ENCODE measurements at regions not wholly inside any gene's neighbourhood (a gene's known extent, or its start where the extent isn't known, plus 50 kb on each side); places are given as distances from the start of the nearest gene placed in this dataset.

GRCh38 chr6:95071464-95071863 is 505.9 kb upstream of the MANEA start:
- TF ChIP-seq CTCF (IDR thresholded peaks at IDR 0.05; ENCODE audit: low read length) (no peak), EZH2 (IDR thresholded peaks at IDR 0.05; ENCODE audit: borderline replicate concordance, low read length) (no peak)

GRCh38 chr6:95078457-95078856 is 498.9 kb upstream of the MANEA start:
- TF ChIP-seq EZH2 (IDR thresholded peaks at IDR 0.05; ENCODE audit: borderline replicate concordance, low read length) (no peak), CTCF (IDR thresholded peaks at IDR 0.05; ENCODE audit: low read length) (no peak)
- H4K20me1 ChIP-seq (ENCODE audit: insufficient read depth, low read length) = no peaks in the 10 kb centered on the region
- H2AFZ ChIP-seq (ENCODE audit: low read length) = no peak overlapping the region
- no peak overlapping the region for H3K4me3 ChIP-seq (ENCODE audit: low read depth, low read length, poor library complexity, severe bottlenecking)
- H3K36me3 ChIP-seq (ENCODE audit: insufficient read depth, low read length) = no peaks in the 10 kb centered on the region
- no peaks in the 10 kb centered on the region for H3K9me3 ChIP-seq (ENCODE audit: low read length)
- no peaks in the 10 kb centered on the region for H3F3A ChIP-seq (ENCODE audit: insufficient read depth, low read length)
- H3K79me2 ChIP-seq (ENCODE audit: insufficient read depth, low read length) = no peaks in the 10 kb centered on the region
- no peaks in the 10 kb centered on the region for H3K27me3 ChIP-seq (ENCODE audit: insufficient read depth, low read length)
- H3K27ac ChIP-seq (ENCODE audit: low read depth, low read length, poor library complexity, severe bottlenecking) = no peak overlapping the region
- H3K4me2 ChIP-seq (ENCODE audit: low read length) = no peak overlapping the region
- H3K9ac ChIP-seq (ENCODE audit: low read length) = no peak overlapping the region
- H3K9me2 ChIP-seq (ENCODE audit: low read depth, low read length) = no peaks in the 10 kb centered on the region
- no peaks in the 10 kb centered on the region for H3K4me1 ChIP-seq (ENCODE audit: insufficient read depth, low read length, severe bottlenecking)

More at GRCh38 chr6:95071464-95071863, 505.9 kb upstream of the MANEA start:
- Histone ChIP-seq H2AFZ (ENCODE audit: low read length) (no peak overlapping the region), H3K9me2 (ENCODE audit: low read depth, low read length) (no peaks in the 10 kb centered on the region), H3K9me3 (ENCODE audit: low read length) (no peaks in the 10 kb centered on the region), H3K4me1 (ENCODE audit: insufficient read depth, low read length, severe bottlenecking) (no peaks in the 10 kb centered on the region), H4K20me1 (ENCODE audit: insufficient read depth, low read length) (no peaks in the 10 kb centered on the region), H3K4me2 (ENCODE audit: low read length) (no peak overlapping the region), H3K4me3 (ENCODE audit: low read depth, low read length, poor library complexity, severe bottlenecking) (no peak overlapping the region), H3K27me3 (ENCODE audit: insufficient read depth, low read length) (no peaks in the 10 kb centered on the region), H3F3A (ENCODE audit: insufficient read depth, low read length) (no peaks in the 10 kb centered on the region), H3K27ac (ENCODE audit: low read depth, low read length, poor library complexity, severe bottlenecking) (no peak overlapping the region), H3K36me3 (ENCODE audit: insufficient read depth, low read length) (no peaks in the 10 kb centered on the region), H3K79me2 (ENCODE audit: insufficient read depth, low read length) (no peaks in the 10 kb centered on the region), H3K9ac (ENCODE audit: low read length) (no peak overlapping the region)

GRCh38 chr6:95081231-95081630 is 496.1 kb upstream of the MANEA start:
- no peaks in the 10 kb centered on the region for H3K36me3 ChIP-seq (ENCODE audit: insufficient read depth, low read length)
- no peaks in the 10 kb centered on the region for H3F3A ChIP-seq (ENCODE audit: insufficient read depth, low read length)

More at GRCh38 chr6:95081231-95081630, 496.1 kb upstream of the MANEA start:
- H2AFZ ChIP-seq (ENCODE audit: low read length) = no peak overlapping the region
- no peaks in the 10 kb centered on the region for H3K4me1 ChIP-seq (ENCODE audit: insufficient read depth, low read length, severe bottlenecking)
- H3K4me2 ChIP-seq (ENCODE audit: low read length) = no peak overlapping the region
- H3K9me2 ChIP-seq (ENCODE audit: low read depth, low read length) = no peaks in the 10 kb centered on the region
- no peaks in the 10 kb centered on the region for H3K9me3 ChIP-seq (ENCODE audit: low read length)
- TF ChIP-seq EZH2 (IDR thresholded peaks at IDR 0.05; ENCODE audit: borderline replicate concordance, low read length) (no peak), CTCF (IDR thresholded peaks at IDR 0.05; ENCODE audit: low read length) (no peak)
- no peak overlapping the region for H3K9ac ChIP-seq (ENCODE audit: low read length)
- H3K79me2 ChIP-seq (ENCODE audit: insufficient read depth, low read length) = no peaks in the 10 kb centered on the region
- H3K27ac ChIP-seq (ENCODE audit: low read depth, low read length, poor library complexity, severe bottlenecking) = no peak overlapping the region
- H3K4me3 ChIP-seq (ENCODE audit: low read depth, low read length, poor library complexity, severe bottlenecking) = no peak overlapping the region
- H4K20me1 ChIP-seq (ENCODE audit: insufficient read depth, low read length) = no peaks in the 10 kb centered on the region
- no peaks in the 10 kb centered on the region for H3K27me3 ChIP-seq (ENCODE audit: insufficient read depth, low read length)
